GM10248 (cell line): ENCODE measurements at regions not wholly inside any gene's neighbourhood (a gene's known extent, or its start where the extent isn't known, plus 50 kb on each side); places are given as distances from the start of the nearest gene placed in this dataset.

Experiments
- CTCF ChIA-PET: fragments of 300-600 bp; sonication (Branson Sonifier 250); formaldehyde crosslinking; extraction: SDS; loops from one replicate; lab custom pipeline; 2021; ENCODE audit warnings: antibody characterized with exemption; lab: Yijun Ruan, JAX
- POLR2A ChIA-PET: fragments of 350-650 bp; sonication (Branson Sonifier 250); formaldehyde crosslinking; extraction: SDS; loops from one replicate; lab custom pipeline; 2020; ENCODE audit warnings: antibody characterized with exemption; lab: Yijun Ruan, JAX
- DNase-seq: peaks from one replicate; pipeline ENCODE4 v3.0.0; 2012; ENCODE audit errors: extremely low spot score
- TF ChIP-seq, protein P1 (sequence below): IDR thresholded peaks from 2 replicates; pipeline ENCODE4 v1.5.1; 2012; ENCODE audit warnings: mild to moderate bottlenecking, low read depth; ENCODE audit errors: extremely low read depth, missing control alignments, control extremely low read depth

DNA sequence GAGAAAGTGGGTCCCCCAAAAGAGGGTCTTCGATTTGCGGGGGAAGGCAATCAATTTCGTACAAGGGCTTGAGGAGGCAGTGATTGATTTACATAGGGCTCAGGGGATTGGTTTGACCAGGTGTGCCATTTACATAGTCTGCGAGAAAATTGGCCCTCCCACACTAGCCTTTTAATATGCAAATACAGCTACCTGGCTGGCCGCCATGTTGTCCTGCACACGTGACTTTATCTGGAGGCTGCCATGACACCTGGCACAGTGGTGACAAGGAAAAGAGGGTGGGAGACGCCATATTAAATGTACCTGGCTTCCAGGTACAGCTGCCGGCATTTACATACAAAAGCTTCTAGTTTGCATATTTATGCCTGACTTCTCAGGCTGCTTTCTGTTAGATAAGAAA is 1577.2 kb upstream of the LRRTM3 start:
- ChIA-PET CTCF (interaction anchor here (0.6 to 1.7 kb wide), 4 partner anchors 9 to 35 kb away, joined by 3 to 5 read pairs (median 3); no protein-coding TSS in a partner anchor), POLR2A (no interaction called here)
- TF ChIP-seq, protein P1, sequence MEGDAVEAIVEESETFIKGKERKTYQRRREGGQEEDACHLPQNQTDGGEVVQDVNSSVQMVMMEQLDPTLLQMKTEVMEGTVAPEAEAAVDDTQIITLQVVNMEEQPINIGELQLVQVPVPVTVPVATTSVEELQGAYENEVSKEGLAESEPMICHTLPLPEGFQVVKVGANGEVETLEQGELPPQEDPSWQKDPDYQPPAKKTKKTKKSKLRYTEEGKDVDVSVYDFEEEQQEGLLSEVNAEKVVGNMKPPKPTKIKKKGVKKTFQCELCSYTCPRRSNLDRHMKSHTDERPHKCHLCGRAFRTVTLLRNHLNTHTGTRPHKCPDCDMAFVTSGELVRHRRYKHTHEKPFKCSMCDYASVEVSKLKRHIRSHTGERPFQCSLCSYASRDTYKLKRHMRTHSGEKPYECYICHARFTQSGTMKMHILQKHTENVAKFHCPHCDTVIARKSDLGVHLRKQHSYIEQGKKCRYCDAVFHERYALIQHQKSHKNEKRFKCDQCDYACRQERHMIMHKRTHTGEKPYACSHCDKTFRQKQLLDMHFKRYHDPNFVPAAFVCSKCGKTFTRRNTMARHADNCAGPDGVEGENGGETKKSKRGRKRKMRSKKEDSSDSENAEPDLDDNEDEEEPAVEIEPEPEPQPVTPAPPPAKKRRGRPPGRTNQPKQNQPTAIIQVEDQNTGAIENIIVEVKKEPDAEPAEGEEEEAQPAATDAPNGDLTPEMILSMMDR, result no peak
- DNase-seq, result no peak

DNA sequence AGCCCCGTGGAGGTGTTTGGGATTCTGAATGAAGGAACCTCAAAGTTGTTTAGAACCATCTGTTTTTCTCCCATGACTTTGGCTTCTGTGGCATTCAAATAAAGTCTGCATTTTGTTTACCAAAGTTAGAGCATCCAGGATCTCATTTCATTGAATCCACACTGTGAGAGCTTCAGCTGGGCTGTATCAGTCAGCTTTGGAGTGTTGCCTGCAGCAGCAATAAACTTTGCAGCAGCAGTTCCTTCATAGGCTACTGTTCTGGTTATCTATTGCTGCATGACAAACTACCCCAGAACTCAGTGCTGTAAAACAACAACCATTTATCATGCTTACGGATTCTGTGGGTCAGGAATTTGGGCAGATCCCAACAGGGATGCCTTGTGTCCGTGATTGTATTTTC is 1575.2 kb upstream of the LRRTM3 start:
- ChIA-PET CTCF (no interaction called here), POLR2A (no interaction called here)
- TF ChIP-seq, protein P1, result no peak
- DNase-seq, result no peak

DNA sequence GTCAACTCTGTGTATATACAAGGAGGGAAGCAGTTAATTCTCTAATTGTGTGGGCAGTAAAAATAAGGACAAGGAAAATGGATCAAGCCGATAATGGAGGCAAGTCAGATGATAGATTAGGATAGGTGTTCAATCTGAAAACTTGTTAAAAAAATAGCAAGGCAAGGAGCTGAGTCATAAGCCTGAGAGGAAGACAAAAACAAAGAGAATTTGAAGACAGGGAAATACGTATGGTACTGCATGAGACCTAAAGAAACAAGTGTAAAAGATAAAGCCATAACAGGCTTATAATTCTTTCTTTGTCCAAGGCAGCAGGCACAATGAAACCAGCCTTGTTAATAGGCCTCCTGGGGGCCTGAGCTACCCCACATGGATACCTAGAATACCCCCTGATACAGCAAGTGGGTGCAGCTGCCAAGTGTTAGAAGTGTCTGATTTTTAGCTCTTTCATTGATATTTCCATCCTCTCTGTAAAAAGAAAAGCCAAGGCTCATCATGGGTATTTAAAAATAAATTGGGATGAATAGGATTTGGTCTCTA is 1570.6 kb upstream of the LRRTM3 start:
- ChIA-PET POLR2A (no interaction called here), CTCF (interaction anchor here (1.3 kb wide), 1 partner anchor 17 kb away, joined by 3 read pairs; no protein-coding TSS in a partner anchor)
- no peak for DNase-seq
- TF ChIP-seq, protein P1, result no peak

DNA sequence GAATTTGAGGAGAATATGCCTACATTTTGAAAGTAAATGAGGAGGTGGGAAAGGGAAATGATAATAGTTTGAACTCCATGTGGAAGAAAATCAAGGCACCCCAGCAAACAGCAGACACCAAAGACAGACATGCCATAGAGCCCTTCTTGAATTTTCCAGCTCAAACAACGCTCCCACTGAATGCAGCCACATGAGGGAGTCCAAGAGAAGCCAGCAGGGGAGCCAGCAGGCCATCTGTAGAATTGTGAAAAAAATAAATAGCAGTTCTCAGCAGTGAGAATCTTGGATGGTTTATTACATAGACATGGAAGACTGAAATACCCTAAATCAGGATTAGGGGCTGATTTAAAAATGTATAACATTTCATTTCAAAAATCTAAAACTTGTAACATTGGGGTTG is 1567.3 kb upstream of the LRRTM3 start:
- POLR2A ChIA-PET, result no interaction called here
- TF ChIP-seq, protein P1, result peak; percentile 40
- peak; percentile 2 for DNase-seq
- CTCF ChIA-PET, result interaction anchor here (1.0 kb wide), 1 partner anchor 10 kb away, joined by 3 read pairs; no protein-coding TSS in a partner anchor

DNA sequence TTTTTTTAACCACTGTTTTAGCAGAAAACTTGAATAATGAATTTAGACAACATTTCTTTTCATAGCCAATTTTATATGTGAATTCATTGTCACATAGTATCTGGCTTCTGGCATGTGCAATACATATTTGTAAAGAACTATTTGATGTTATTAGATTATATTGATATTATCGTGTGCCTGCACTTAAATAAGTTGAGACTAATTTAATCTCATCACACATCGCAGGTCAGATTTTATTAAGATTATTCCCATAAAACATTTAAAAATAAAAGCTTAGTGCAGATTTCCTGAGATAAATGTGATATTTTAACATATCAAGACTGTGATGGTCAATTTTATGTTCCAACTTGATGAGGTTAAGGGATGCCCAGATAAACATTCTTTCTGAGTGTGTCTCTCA is 1565.3 kb upstream of the LRRTM3 start:
- POLR2A ChIA-PET, result no interaction called here
- TF ChIP-seq, protein P1, result no peak
- CTCF ChIA-PET, result interaction anchor here (1.3 kb wide), 1 partner anchor 11 kb away, joined by 3 read pairs; no protein-coding TSS in a partner anchor
- DNase-seq, result no peak

DNA sequence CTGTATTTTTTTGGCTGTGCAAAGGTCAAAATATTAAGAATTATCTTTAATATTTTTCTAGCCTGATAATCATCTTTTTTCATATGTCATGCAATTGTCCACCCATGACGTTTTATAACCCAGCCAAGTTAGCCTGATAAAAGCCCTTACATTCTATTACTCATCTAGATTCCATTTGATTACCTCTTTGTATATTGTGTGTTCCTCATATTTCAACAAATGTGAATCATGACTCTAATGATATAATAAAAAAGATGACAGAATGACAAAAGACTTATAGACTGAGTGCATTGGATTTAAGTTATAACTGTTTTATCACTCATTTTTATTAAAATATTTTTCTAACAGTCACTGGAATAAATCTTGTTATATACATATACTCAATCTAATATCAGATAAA is 1560.0 kb upstream of the LRRTM3 start:
- TF ChIP-seq, protein P1, result no peak
- DNase-seq, result no peak
- CTCF ChIA-PET, result no interaction called here
- POLR2A ChIA-PET, result no interaction called here
